ENCODE measurements at regions not wholly inside any gene's neighbourhood (a gene's known extent, or its start where the extent isn't known, plus 50 kb on each side); places are given as distances from the start of the nearest gene placed in this dataset.
"Not testable (repeated sequence)": the region's sequence is repeated elsewhere in the genome, so short reads cannot be mapped to it uniquely, and the experiment has no call there.

DNA sequence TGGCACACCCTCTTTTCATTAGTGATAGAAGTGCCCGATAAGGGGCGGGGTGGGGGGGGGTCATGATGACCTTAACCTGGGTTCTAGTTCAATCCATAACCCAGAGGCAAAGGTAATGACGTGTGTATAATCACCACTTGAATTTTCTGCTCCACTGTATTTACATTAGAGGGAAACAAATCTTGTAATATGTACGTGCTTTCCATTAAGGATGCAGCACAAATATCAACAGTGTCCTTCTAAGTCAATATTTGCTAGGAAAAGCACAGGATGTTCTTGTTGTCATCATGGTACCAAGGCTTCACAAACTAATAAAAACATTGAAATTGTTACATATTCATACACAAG is 121.2 kb upstream of the SLC38A2 start:
- no peak for DNase-seq (ENCODE audit: low read depth)

GRCh38 chr12:46493150-46493833 is 120.7 kb upstream of the SLC38A2 start:
- no peak for DNase-seq (ENCODE audit: low read depth)

GRCh38 chr12:46492471-46493085 is 120.0 kb upstream of the SLC38A2 start:
- DNase-seq (ENCODE audit: low read depth), result peak; percentile 74

DNA sequence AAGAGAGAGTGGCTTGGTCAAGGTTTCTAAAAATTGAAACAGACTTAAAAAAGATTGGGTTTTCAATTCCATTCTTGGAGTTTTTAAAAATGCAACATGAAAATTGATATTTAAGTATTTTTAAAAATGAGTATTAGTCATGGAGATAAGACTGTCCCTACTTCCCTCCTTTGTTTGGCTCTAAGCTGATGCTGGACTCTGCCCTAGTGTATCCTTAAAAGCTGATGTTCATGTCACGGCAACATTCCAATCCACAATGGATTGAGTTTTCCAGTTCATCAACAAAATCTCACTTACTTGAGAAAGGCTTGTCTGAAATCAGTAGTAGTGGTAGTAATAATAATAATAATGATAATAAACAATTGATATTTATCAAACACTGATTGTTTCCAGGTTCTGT is 119.0 kb upstream of the SLC38A2 start:
- no peak for DNase-seq (ENCODE audit: low read depth)

DNA sequence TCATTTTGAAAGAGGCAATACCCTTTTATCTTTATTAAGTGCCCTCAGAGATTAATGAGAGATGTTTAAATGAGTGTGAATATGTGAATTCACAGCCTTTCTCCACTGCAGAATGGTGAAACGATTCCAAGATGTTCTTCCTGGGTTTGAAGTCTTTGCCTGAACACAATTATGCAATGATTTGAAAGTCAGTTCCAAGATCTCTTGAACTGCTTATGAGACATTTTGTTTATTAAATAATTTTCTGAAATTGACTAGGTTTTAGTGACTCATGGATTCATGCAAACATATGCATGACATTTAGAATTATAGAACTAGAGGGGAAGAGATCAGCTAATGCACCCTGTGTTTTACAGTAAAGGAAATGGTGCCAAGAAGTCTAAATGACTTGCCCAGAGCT is 118.1 kb upstream of the SLC38A2 start:
- DNase-seq (ENCODE audit: low read depth), result no peak

GRCh38 chr12:46489951-46490388 is 117.4 kb upstream of the SLC38A2 start:
- peak; percentile 34 for DNase-seq (ENCODE audit: low read depth)

DNA sequence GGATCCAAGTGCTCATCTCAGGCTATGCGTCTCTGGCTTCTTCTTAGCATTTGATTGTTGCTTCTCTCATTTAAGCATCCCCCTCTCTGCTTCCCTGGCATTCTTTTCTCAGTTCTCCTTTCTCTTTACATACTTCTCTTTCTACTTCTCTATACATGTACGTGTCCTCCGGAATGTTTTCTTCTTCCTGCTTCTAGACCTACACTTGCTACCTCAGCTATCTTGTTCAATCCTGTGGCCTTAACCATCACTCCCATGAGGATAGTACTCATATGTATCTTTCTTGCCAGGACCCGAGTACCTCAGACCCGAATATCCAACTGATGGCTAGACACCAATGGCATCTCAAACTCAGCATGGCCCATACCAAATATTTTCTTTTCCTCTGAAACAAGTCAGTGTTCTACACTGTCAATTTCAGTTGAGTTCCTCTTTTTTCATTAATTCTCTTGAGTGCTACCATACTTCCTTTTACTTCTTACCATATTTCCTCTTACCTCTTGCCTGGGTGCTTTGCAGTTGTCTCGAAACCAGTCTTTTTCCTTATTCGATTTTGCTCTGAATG is 115.1 kb upstream of the SLC38A2 start:
- DNase-seq (ENCODE audit: low read depth), result no peak

DNA sequence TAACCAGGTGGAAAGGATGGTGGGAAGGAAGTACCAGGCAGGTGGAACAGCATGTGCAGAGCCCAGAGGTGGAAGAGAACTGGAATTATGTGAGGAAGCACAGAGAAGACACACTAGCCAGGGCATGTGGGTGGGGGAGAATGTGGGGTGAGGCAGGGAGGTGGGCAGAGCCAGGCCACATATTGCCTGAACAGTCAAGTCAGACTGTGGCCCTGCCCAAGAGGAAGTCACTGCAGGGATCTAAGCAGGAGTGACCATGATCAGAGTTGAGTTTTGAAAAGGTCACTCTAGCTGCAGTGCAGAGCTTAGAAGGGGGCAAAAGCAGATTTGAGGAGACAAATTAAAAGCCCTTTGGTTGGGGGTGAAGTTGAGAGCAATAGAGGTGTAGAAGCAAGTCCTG is 114.0 kb upstream of the SLC38A2 start:
- DNase-seq (ENCODE audit: low read depth), result no peak

- no peak for DNase-seq (ENCODE audit: low read depth)
Measured at GRCh38 chr12:46485853-46486252, 113.3 kb upstream of the SLC38A2 start.

DNA sequence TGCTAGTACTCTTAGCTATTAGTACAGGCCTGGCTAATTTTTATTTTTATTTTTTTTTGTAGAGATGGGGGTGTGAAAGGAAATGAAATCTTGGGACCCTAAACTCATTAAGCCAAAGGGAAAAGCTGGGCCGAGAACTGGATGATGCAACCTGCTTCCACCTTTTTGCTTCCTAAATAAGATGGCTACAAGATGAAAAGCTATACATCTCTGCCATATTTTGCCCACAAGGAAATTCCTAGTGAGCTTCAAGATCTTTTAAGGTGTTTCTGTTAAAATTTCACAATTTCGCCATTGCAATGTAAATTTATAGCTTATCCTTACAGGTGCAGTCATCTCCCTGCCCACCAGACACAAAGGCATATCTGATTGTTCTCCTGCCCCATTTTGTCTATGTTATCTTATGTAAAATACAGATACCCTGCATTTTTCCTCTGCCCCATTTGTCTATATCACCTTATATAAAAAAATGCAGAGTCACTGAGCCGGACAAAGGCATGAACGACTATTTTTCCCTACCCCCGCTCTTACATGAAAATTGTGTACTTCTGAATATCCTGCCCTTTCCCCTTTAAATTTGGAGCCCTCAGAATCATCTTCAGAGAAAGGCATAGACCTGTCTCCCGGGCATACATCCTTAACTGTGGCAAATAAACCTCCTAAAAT is 112.0 kb upstream of the SLC38A2 start:
- no peak for DNase-seq (ENCODE audit: low read depth)

DNA sequence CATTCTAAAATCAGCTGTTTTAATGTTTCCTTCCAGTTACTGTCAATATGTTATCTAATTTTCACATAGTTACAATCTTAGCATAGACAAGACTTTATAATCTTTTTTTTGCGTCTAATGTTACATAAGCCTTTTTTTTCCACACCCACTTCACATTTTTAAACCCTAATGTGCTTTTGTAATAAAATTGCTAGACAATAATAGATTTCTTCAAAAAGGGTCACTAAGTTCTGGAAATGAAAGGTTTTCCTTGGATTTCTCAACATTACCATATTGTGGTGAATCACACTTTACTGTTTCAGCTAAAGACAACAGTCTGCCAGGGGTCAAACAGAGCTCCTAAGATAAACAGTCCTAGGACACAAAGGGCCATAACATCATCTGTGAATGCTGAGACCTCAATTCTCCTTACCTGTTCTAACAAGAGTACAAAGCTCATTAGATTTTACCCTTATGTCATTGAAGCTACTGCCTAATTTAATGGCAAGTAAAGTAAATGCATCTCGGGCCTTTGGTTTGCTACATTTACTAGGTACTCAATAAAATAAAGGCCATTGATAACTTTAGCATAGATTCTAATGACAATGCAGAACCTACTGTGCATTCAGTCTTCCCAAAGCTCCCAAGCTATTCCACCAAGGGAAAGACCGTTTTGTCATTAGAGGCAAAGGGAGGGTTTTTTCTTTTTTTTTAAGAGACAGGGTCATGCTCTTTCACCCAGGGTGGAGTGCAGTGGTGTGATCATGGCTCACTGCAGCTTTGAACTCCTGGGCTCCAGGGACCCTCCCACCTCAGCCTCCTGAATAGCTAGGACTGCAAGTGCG is 111.2 kb upstream of the SLC38A2 start:
- DNase-seq (ENCODE audit: low read depth), result no peak

DNA sequence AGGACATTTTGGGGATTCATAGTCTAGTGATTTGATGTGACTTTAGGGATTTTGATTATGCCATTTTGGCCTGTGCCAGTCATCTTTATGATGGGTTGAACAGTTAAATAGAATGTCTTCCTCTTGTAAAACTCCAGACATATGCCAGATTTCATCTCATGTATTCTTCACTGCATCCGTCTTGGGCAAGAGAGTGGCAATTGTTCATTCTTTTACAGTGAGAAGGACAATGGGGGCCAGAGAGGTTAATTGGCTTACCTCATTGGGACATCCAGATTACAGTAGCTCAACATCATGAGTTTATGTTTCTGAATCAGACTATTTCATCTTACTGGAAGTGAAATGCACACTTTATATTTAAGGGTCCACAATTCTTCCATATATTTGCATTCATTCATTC is 108.2 kb upstream of the SLC38A2 start:
- no peak for DNase-seq (ENCODE audit: low read depth)

DNA sequence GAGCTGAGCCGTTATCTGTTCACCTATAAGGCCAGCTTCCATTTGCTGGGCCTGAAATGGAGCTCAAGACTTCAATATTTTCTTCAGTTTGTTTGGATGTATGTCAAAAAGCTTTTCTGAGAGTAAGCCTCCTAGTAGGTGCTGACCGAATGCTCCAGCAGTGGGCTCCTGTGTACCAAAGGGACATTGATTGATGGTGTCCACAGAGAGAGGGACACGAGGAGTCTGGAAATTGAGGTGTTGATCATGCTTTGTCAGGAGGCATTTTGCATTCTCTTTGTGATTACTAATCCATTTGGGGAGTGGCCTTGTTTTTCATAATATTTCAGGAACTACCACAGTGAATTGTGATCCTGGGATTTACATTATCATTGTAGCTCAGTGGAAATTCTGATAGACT is 107.7 kb upstream of the SLC38A2 start:
- DNase-seq (ENCODE audit: low read depth), result no peak

DNA sequence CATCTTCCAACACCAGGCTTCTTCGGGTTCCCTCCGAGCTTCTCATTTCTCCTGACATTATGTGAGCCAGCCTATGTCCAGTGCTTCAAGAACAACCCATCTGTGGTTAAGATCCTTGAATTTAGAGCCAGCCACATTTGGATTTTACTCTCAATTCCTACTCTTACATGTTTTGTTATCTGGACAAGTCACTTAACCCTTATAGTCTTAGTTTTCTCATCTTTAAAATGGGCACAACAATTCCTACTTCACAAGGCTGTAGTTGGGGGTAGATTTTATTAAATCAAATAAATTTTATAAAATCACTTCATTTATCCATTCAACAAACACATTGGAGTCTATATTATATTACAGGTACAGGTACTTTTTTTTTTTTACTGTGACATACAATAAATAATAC is 105.5 kb upstream of the SLC38A2 start:
- no peak for DNase-seq (ENCODE audit: low read depth)

- DNase-seq (ENCODE audit: low read depth), result no peak
Measured at GRCh38 chr12:46477541-46477940, 105.0 kb upstream of the SLC38A2 start.

DNA sequence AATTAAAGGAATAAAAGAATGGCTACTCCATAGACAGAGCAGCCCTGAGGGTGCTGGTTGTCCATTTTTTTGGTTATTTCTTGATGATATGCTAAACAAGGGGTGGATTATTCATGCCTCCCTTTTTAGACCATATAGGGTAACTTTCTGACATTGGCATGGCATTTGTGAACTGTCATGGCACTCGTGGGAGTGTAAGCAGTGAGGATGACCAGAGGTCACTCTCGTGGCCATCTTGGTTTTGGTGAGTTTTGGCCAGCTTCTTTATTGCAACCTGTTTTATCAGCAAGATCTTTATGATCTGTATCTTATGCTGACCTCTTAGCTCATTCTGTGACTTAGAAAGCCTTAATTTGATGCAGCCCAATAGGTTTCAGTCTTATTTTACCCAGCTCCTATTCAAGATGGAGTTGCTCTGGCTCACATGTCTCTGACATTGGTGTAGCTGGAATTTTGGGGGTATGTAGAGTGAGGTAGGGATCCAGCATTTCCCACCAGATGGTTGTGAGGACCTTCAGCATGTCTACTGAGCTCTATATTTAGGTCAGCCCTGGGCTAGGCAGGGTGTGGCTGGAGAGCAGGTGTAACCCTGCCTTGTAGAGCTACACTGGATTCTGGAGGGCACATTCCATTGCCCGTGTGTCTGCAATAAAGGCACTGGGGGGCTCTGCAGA is 103.5 kb upstream of the SLC38A2 start:
- peak; percentile 76 for DNase-seq (ENCODE audit: low read depth)

GRCh38 chr12:46474385-46474784 is 101.8 kb upstream of the SLC38A2 start:
- not testable (repeated sequence) for DNase-seq (ENCODE audit: low read depth)

DNA sequence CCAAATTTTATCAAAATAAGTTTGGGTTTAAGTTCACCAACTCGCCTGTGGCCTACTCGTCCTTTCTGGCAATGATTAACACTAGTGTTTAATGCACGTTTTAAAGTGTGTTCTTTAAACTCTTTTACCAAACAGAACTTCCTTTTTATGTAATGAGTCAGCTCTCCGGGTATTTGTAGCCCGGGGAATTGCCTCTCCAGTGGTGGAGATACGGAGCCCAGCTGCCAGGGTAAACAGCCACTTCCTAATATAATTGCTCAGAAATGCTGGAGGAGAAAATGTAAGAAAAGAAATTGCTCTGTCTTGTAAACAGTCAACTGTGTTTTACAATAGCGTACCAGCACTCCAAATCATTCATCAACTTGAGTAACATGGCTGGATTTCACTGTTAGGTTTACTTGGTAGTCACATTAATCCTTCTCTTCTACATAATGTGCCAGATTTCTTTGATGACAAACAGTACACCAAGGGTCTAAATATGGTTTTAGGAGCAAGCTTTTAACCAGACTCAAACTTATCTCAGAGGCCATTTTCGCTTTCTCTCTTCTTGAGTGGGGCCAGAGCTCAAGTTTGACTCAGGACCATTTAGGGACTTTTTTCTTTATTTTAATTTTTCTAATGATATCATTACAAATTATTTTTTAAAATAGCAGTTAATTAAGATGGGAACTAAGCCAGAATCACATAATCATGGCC is 101.2 kb upstream of the SLC38A2 start:
- peak; percentile 88 for DNase-seq (ENCODE audit: low read depth)

GRCh38 chr12:46472893-46473633 is 100.5 kb upstream of the SLC38A2 start:
- peak; percentile 79 for DNase-seq (ENCODE audit: low read depth)
